ENCODE measurements at regions not wholly inside any gene's neighbourhood (a gene's known extent, or its start where the extent isn't known, plus 50 kb on each side); places are given as distances from the start of the nearest gene placed in this dataset.

DNA sequence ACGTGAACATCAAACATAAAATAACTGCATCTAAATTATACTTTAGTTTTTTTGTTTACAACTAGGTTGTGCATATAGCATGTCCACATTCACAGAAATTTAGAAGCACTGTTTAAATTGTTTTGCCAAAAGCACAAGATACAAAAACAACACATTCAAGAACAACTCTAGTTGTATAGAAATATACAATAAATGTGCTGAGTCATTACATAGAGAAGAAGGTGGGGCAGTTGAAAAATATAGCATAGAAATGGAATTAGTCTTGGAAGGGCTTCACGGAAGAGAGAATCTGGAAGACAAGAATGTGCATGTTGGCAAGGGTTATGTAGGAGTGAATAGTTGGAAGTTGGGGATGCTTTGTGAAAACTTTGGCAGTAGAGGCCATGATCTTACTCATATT lies 239.0 kb upstream of the GLRA2 start:
- no peaks in the 10 kb centered on the region for H3K36me3 ChIP-seq (ENCODE audit: control insufficient read depth in 3 of 3, insufficient read depth in 2 of 3, low read depth in 1 of 3, low read length in 3 of 3)
- H3K9me3 ChIP-seq (ENCODE audit: control insufficient read depth in 2 of 2, insufficient read depth in 1 of 2, low read depth in 1 of 2, low read length in 1 of 2) = no peaks in the 10 kb centered on the region
- no peaks in the 10 kb centered on the region for H3K4me1 ChIP-seq (ENCODE audit: control insufficient read depth in 3 of 3, insufficient read depth in 2 of 3, low read depth in 1 of 3, low read length in 2 of 3)
- no peak overlapping the region for H3K4me3 ChIP-seq (ENCODE audit: low read depth in 1 of 3, low read length in 3 of 3)
- no peak overlapping the region for H3K27ac ChIP-seq (ENCODE audit: low read depth in 1 of 3, low read length in 2 of 3)
- no peak for DNase-seq
- WGBS, 3 donors = 78 to 88% (median 85%) methylated on average over 2 of the region's 2 CpGs
- H3K27me3 ChIP-seq (ENCODE audit: control insufficient read depth in 3 of 3, insufficient read depth in 3 of 3, low read length in 3 of 3) = no peaks in the 10 kb centered on the region
- FAIRE-seq = no peak

- no peak for DNase-seq
- no peaks in the 10 kb centered on the region for H3K36me3 ChIP-seq (ENCODE audit: control insufficient read depth in 3 of 3, insufficient read depth in 2 of 3, low read depth in 1 of 3, low read length in 3 of 3)
- WGBS, 3 donors = 56 to 78% (median 60%) methylated on average over 1 of the region's 1 CpG
- H3K27ac ChIP-seq (ENCODE audit: low read depth in 1 of 3, low read length in 2 of 3) = no peak overlapping the region
- no peak for FAIRE-seq
- H3K9me3 ChIP-seq (ENCODE audit: control insufficient read depth in 2 of 2, insufficient read depth in 1 of 2, low read depth in 1 of 2, low read length in 1 of 2) = no peaks in the 10 kb centered on the region
- no peaks in the 10 kb centered on the region for H3K4me1 ChIP-seq (ENCODE audit: control insufficient read depth in 3 of 3, insufficient read depth in 2 of 3, low read depth in 1 of 3, low read length in 2 of 3)
- no peak overlapping the region for H3K4me3 ChIP-seq (ENCODE audit: low read depth in 1 of 3, low read length in 3 of 3)
- H3K27me3 ChIP-seq (ENCODE audit: control insufficient read depth in 3 of 3, insufficient read depth in 3 of 3, low read length in 3 of 3) = no peaks in the 10 kb centered on the region
These were observed 245.0 kb upstream of the GEMIN8 start for GRCh38 chrX:14274691-14275090.

DNA sequence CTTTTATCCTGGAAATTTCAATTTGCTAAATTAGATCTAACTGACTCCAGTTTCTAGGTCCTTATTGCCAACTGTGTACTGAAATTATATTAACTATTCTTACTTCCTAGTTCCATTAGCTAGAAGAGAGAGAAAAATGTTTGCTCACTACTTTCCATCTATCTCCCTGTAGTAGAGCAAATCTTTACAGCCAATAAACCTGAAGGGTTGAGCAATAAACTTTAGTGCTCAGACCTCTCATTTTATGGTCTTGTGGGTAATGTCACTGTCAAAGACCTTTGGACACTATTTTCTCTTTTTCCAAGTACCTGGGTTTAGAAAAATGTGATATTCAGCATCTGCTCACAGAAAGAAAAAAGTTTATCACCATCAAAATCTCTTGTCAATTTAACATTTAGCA lies 237.5 kb upstream of the GEMIN8 start:
- H3K9me3 ChIP-seq (ENCODE audit: control insufficient read depth in 2 of 2, insufficient read depth in 1 of 2, low read depth in 1 of 2, low read length in 1 of 2) = no peaks in the 10 kb centered on the region
- no peaks in the 10 kb centered on the region for H3K36me3 ChIP-seq (ENCODE audit: control insufficient read depth in 3 of 3, insufficient read depth in 2 of 3, low read depth in 1 of 3, low read length in 3 of 3)
- peak overlapping the region in 1 of 3 donors; percentile 84 for H3K27ac ChIP-seq (ENCODE audit: low read depth in 1 of 3, low read length in 2 of 3)
- H3K4me3 ChIP-seq (ENCODE audit: low read depth in 1 of 3, low read length in 3 of 3) = no peak overlapping the region
- no peaks in the 10 kb centered on the region for H3K27me3 ChIP-seq (ENCODE audit: control insufficient read depth in 3 of 3, insufficient read depth in 3 of 3, low read length in 3 of 3)
- FAIRE-seq (no peak), DNase-seq (peak; percentile 59 to 69)
- peaks cover 0 to 6% (median 0%) of the 10 kb centered on the region in 3 donors for H3K4me1 ChIP-seq (ENCODE audit: control insufficient read depth in 3 of 3, insufficient read depth in 2 of 3, low read depth in 1 of 3, low read length in 2 of 3)

GRCh38 chrX:14266705-14267104 lies 237.0 kb upstream of the GEMIN8 start:
- peak; percentile 46 to 67 for DNase-seq
- H3K4me3 ChIP-seq (ENCODE audit: low read depth in 1 of 3, low read length in 3 of 3) = no peak overlapping the region
- H3K27ac ChIP-seq (ENCODE audit: low read depth in 1 of 3, low read length in 2 of 3) = peak overlapping the region in 1 of 3 donors; percentile 84
- peaks cover 0 to 6% (median 0%) of the 10 kb centered on the region in 3 donors for H3K4me1 ChIP-seq (ENCODE audit: control insufficient read depth in 3 of 3, insufficient read depth in 2 of 3, low read depth in 1 of 3, low read length in 2 of 3)
- no peaks in the 10 kb centered on the region for H3K27me3 ChIP-seq (ENCODE audit: control insufficient read depth in 3 of 3, insufficient read depth in 3 of 3, low read length in 3 of 3)
- WGBS, 3 donors = 18 to 67% (median 30%) methylated on average over 1 of the region's 1 CpG
- H3K9me3 ChIP-seq (ENCODE audit: control insufficient read depth in 2 of 2, insufficient read depth in 1 of 2, low read depth in 1 of 2, low read length in 1 of 2) = no peaks in the 10 kb centered on the region
- no peaks in the 10 kb centered on the region for H3K36me3 ChIP-seq (ENCODE audit: control insufficient read depth in 3 of 3, insufficient read depth in 2 of 3, low read depth in 1 of 3, low read length in 3 of 3)
- FAIRE-seq = no peak

GRCh38 chrX:14243823-14244222 lies 214.1 kb upstream of the GEMIN8 start:
- no peaks in the 10 kb centered on the region for H3K27me3 ChIP-seq (ENCODE audit: control insufficient read depth in 3 of 3, insufficient read depth in 3 of 3, low read length in 3 of 3)
- no peaks in the 10 kb centered on the region for H3K36me3 ChIP-seq (ENCODE audit: control insufficient read depth in 3 of 3, insufficient read depth in 2 of 3, low read depth in 1 of 3, low read length in 3 of 3)
- no peak overlapping the region for H3K27ac ChIP-seq (ENCODE audit: low read depth in 1 of 3, low read length in 2 of 3)
- H3K4me1 ChIP-seq (ENCODE audit: control insufficient read depth in 3 of 3, insufficient read depth in 2 of 3, low read depth in 1 of 3, low read length in 2 of 3) = no peaks in the 10 kb centered on the region
- FAIRE-seq (no peak), DNase-seq (no peak)
- no peaks in the 10 kb centered on the region for H3K9me3 ChIP-seq (ENCODE audit: control insufficient read depth in 2 of 2, insufficient read depth in 1 of 2, low read depth in 1 of 2, low read length in 1 of 2)
- no peak overlapping the region for H3K4me3 ChIP-seq (ENCODE audit: low read depth in 1 of 3, low read length in 3 of 3)
- WGBS, 3 donors = 49 to 85% (median 68%) methylated on average over 23 to 33 of the region's 33 CpGs

GRCh38 chrX:14235004-14235403 lies 205.3 kb upstream of the GEMIN8 start:
- Histone ChIP-seq H3K36me3 (ENCODE audit: control insufficient read depth in 3 of 3, insufficient read depth in 2 of 3, low read depth in 1 of 3, low read length in 3 of 3) (no peaks in the 10 kb centered on the region), H3K27ac (ENCODE audit: low read depth in 1 of 3, low read length in 2 of 3) (no peak overlapping the region), H3K4me3 (ENCODE audit: low read depth in 1 of 3, low read length in 3 of 3) (no peak overlapping the region), H3K9me3 (ENCODE audit: control insufficient read depth in 2 of 2, insufficient read depth in 1 of 2, low read depth in 1 of 2, low read length in 1 of 2) (no peaks in the 10 kb centered on the region), H3K27me3 (ENCODE audit: control insufficient read depth in 3 of 3, insufficient read depth in 3 of 3, low read length in 3 of 3) (no peaks in the 10 kb centered on the region), H3K4me1 (ENCODE audit: control insufficient read depth in 3 of 3, insufficient read depth in 2 of 3, low read depth in 1 of 3, low read length in 2 of 3) (no peaks in the 10 kb centered on the region)
- DNase-seq (no peak), FAIRE-seq (no peak)
- 50 to 58% (median 55%) methylated on average over 3 of the region's 3 CpGs for WGBS, 3 donors

- Histone ChIP-seq H3K4me3 (ENCODE audit: low read depth in 1 of 3, low read length in 3 of 3) (no peak overlapping the region), H3K27ac (ENCODE audit: low read depth in 1 of 3, low read length in 2 of 3) (no peak overlapping the region), H3K9me3 (ENCODE audit: control insufficient read depth in 2 of 2, insufficient read depth in 1 of 2, low read depth in 1 of 2, low read length in 1 of 2) (no peaks in the 10 kb centered on the region), H3K4me1 (ENCODE audit: control insufficient read depth in 3 of 3, insufficient read depth in 2 of 3, low read depth in 1 of 3, low read length in 2 of 3) (no peaks in the 10 kb centered on the region), H3K27me3 (ENCODE audit: control insufficient read depth in 3 of 3, insufficient read depth in 3 of 3, low read length in 3 of 3) (no peaks in the 10 kb centered on the region), H3K36me3 (ENCODE audit: control insufficient read depth in 3 of 3, insufficient read depth in 2 of 3, low read depth in 1 of 3, low read length in 3 of 3) (no peaks in the 10 kb centered on the region)
- FAIRE-seq (no peak), DNase-seq (no peak)
- WGBS, 3 donors = 56 to 74% (median 74%) methylated on average over 4 of the region's 4 CpGs
These were observed 203.0 kb upstream of the GEMIN8 start for GRCh38 chrX:14232688-14233087.

GRCh38 chrX:14228611-14229010 lies 198.9 kb upstream of the GEMIN8 start:
- H3K4me3 ChIP-seq (ENCODE audit: low read depth in 1 of 3, low read length in 3 of 3) = no peak overlapping the region
- no peak for FAIRE-seq
- 81 to 90% (median 88%) methylated on average over 2 of the region's 2 CpGs for WGBS, 3 donors

GRCh38 chrX:14220386-14220944 lies 190.8 kb upstream of the GEMIN8 start:
- no peaks in the 10 kb centered on the region for H3K36me3 ChIP-seq (ENCODE audit: control insufficient read depth in 3 of 3, insufficient read depth in 2 of 3, low read depth in 1 of 3, low read length in 3 of 3)
- DNase-seq (no peak), FAIRE-seq (no peak)
- no peak overlapping the region for H3K27ac ChIP-seq (ENCODE audit: low read depth in 1 of 3, low read length in 2 of 3)
- H3K4me1 ChIP-seq (ENCODE audit: control insufficient read depth in 3 of 3, insufficient read depth in 2 of 3, low read depth in 1 of 3, low read length in 2 of 3) = no peaks in the 10 kb centered on the region
- H3K9me3 ChIP-seq (ENCODE audit: control insufficient read depth in 2 of 2, insufficient read depth in 1 of 2, low read depth in 1 of 2, low read length in 1 of 2) = no peaks in the 10 kb centered on the region
- no peaks in the 10 kb centered on the region for H3K27me3 ChIP-seq (ENCODE audit: control insufficient read depth in 3 of 3, insufficient read depth in 3 of 3, low read length in 3 of 3)
- no peak overlapping the region for H3K4me3 ChIP-seq (ENCODE audit: low read depth in 1 of 3, low read length in 3 of 3)
- 59 to 76% (median 74%) methylated on average over 4 of the region's 4 CpGs for WGBS, 3 donors

More at GRCh38 chrX:14228611-14229010, 198.9 kb upstream of the GEMIN8 start:
- no peak for DNase-seq
- H3K27me3 ChIP-seq (ENCODE audit: control insufficient read depth in 3 of 3, insufficient read depth in 3 of 3, low read length in 3 of 3) = no peaks in the 10 kb centered on the region
- H3K9me3 ChIP-seq (ENCODE audit: control insufficient read depth in 2 of 2, insufficient read depth in 1 of 2, low read depth in 1 of 2, low read length in 1 of 2) = no peaks in the 10 kb centered on the region
- H3K36me3 ChIP-seq (ENCODE audit: control insufficient read depth in 3 of 3, insufficient read depth in 2 of 3, low read depth in 1 of 3, low read length in 3 of 3) = no peaks in the 10 kb centered on the region
- H3K4me1 ChIP-seq (ENCODE audit: control insufficient read depth in 3 of 3, insufficient read depth in 2 of 3, low read depth in 1 of 3, low read length in 2 of 3) = no peaks in the 10 kb centered on the region
- no peak overlapping the region for H3K27ac ChIP-seq (ENCODE audit: low read depth in 1 of 3, low read length in 2 of 3)

Data from small intestine (tissue), 7 donors.